ENCODE measurements at regions not wholly inside any gene's neighbourhood (a gene's known extent, or its start where the extent isn't known, plus 50 kb on each side); places are given as distances from the start of the nearest gene placed in this dataset.

DNA sequence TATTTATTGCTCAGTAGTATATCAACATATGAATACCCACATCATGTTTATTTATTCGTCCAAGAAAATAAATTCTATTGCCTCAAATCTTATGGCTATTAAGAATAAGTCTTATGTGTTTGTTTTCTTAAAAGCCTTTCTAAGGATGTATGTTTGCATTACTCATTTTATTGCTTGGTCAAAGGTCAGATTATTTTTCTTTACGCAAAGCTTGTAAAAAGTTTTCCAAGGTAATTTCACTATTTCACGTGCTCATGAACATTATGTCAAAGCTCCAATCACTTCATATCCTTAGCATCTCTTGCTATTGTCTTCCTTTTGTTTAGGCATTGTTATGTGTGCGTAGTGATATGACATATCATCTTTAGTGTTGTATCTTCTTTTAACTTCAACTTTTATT is 258.5 kb upstream of the FSTL5 start:
- ChIA-PET CTCF (ENCODE audit: partially characterized antibody) (no interaction called here), POLR2A (ENCODE audit: partially characterized antibody) (no interaction called here)
- H3K4me3 ChIP-seq (ENCODE audit: extremely low read depth in 1 of 4, insufficient read depth in 2 of 4, low read depth in 3 of 4, low read length in 4 of 4) = no peak overlapping the region
- no peaks in the 10 kb centered on the region for H4K20me1 ChIP-seq (replicated peaks in 1 of 2; ENCODE audit: control insufficient read depth in 1 of 2, insufficient read depth in 2 of 2, low read length in 2 of 2)
- no peak overlapping the region for H2BK20ac ChIP-seq (ENCODE audit: low read length)
- no peaks in the 10 kb centered on the region for H3K23me2 ChIP-seq (ENCODE audit: low read depth, low read length)
- H3K27me3 ChIP-seq (replicated peaks in 1 of 4; ENCODE audit: control insufficient read depth in 3 of 4, extremely low read depth in 1 of 4, insufficient read depth in 3 of 4, low read length in 3 of 4) = no peaks in the 10 kb centered on the region
- no peaks in the 10 kb centered on the region for H3K9me3 ChIP-seq (ENCODE audit: insufficient read depth in 2 of 2, low read depth in 1 of 2, low read length in 1 of 2)
- H3K4me1 ChIP-seq (replicated peaks in 1 of 4; ENCODE audit: control insufficient read depth in 3 of 4, insufficient read depth in 4 of 4, low read length in 3 of 4) = no peaks in the 10 kb centered on the region
- no peak overlapping the region for H3K56ac ChIP-seq (replicated peaks; ENCODE audit: insufficient read length, low read depth, low read length)
- H3K18ac ChIP-seq (ENCODE audit: extremely low read depth, low read length) = no peak overlapping the region
- no peaks in the 10 kb centered on the region for H3K36me3 ChIP-seq (ENCODE audit: control insufficient read depth in 2 of 4, insufficient read depth in 4 of 4, low read length in 3 of 4)
- no peak overlapping the region for H2BK120ac ChIP-seq (replicated peaks; ENCODE audit: low read depth, low read length)
- no peak overlapping the region for H3K9ac ChIP-seq (replicated peaks in 1 of 4; ENCODE audit: extremely low read depth in 1 of 4, low read depth in 3 of 4, low read length in 3 of 4)
- H3K14ac ChIP-seq (ENCODE audit: insufficient read length) = no peak overlapping the region
- no peak overlapping the region for H3K27ac ChIP-seq (ENCODE audit: low read depth, low read length)
- H3K4ac ChIP-seq (replicated peaks; ENCODE audit: insufficient read length, low read depth, low read length) = no peak overlapping the region
- no peak for FAIRE-seq
- H3K79me2 ChIP-seq (ENCODE audit: control insufficient read depth in 1 of 2, insufficient read depth in 2 of 2, low read length in 2 of 2) = no peaks in the 10 kb centered on the region
- H4K91ac ChIP-seq (replicated peaks; ENCODE audit: insufficient read length, low read length) = no peak overlapping the region
- H3K79me1 ChIP-seq (ENCODE audit: low read depth, low read length) = no peaks in the 10 kb centered on the region
- H2BK12ac ChIP-seq (ENCODE audit: low read depth, low read length) = no peak overlapping the region
- H2AFZ ChIP-seq (ENCODE audit: low read length) = no peak overlapping the region
- no peak overlapping the region for H4K8ac ChIP-seq (ENCODE audit: extremely low read depth, insufficient read depth, low read length)
- H2AK5ac ChIP-seq (ENCODE audit: low read depth, low read length) = no peak overlapping the region
- WGBS, 2 experiments (ENCODE audit: extremely low coverage in 1 of 2, insufficient coverage in 1 of 2, insufficient read length in 1 of 2, insufficient replicate concordance in 2 of 2, low coverage in 1 of 2, low lambda C conversion rate in 2 of 2, missing lambda C conversion rate in 1 of 2) = 92% methylated on average over 4 of the region's 4 CpGs; no CpG with 5 or more reads in 1 of the 2 experiments
- no peak overlapping the region for H2BK15ac ChIP-seq (ENCODE audit: low read length)
- H4K5ac ChIP-seq (ENCODE audit: insufficient read length, low read depth, low read length) = no peak overlapping the region
- no peak overlapping the region for H3K23ac ChIP-seq (ENCODE audit: insufficient read length)
- no peak for DNase-seq (ENCODE audit: low read depth in 1 of 2, low spot score in 2 of 2)
- no peak overlapping the region for H2BK5ac ChIP-seq (ENCODE audit: low read depth, low read length)
- no peak overlapping the region for H3K4me2 ChIP-seq (ENCODE audit: insufficient read depth in 1 of 2, low read depth in 2 of 2, low read length in 2 of 2)
- TF ChIP-seq ASH2L (IDR thresholded peaks at IDR 0.05; ENCODE audit: low read length) (no peak), KDM4A (IDR thresholded peaks at IDR 0.05; ENCODE audit: low read depth, low read length, severe bottlenecking) (no peak), EZH2 (IDR thresholded peaks at IDR 0.05; ENCODE audit: low read depth, low read length, severe bottlenecking) (no peak), SP2 (IDR thresholded peaks at IDR 0.05; ENCODE audit: low read length) (no peak), PHF8 (conservative IDR thresholded peaks at IDR 0.05; ENCODE audit: low read depth, low read length) (no peak), EP300 (IDR thresholded peaks at IDR 0.05; ENCODE audit: borderline replicate concordance in 1 of 2, low read depth in 2 of 2, low read length in 2 of 2) (no peak), SIRT6 (IDR thresholded peaks at IDR 0.05; ENCODE audit: low read length) (no peak), SUZ12 (IDR thresholded peaks at IDR 0.05; ENCODE audit: low read length) (no peak)
- TF ChIP-seq, protein P1, sequence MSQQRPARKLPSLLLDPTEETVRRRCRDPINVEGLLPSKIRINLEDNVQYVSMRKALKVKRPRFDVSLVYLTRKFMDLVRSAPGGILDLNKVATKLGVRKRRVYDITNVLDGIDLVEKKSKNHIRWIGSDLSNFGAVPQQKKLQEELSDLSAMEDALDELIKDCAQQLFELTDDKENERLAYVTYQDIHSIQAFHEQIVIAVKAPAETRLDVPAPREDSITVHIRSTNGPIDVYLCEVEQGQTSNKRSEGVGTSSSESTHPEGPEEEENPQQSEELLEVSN (IDR thresholded peaks at IDR 0.05) = no peak
- TF ChIP-seq, protein P2, sequence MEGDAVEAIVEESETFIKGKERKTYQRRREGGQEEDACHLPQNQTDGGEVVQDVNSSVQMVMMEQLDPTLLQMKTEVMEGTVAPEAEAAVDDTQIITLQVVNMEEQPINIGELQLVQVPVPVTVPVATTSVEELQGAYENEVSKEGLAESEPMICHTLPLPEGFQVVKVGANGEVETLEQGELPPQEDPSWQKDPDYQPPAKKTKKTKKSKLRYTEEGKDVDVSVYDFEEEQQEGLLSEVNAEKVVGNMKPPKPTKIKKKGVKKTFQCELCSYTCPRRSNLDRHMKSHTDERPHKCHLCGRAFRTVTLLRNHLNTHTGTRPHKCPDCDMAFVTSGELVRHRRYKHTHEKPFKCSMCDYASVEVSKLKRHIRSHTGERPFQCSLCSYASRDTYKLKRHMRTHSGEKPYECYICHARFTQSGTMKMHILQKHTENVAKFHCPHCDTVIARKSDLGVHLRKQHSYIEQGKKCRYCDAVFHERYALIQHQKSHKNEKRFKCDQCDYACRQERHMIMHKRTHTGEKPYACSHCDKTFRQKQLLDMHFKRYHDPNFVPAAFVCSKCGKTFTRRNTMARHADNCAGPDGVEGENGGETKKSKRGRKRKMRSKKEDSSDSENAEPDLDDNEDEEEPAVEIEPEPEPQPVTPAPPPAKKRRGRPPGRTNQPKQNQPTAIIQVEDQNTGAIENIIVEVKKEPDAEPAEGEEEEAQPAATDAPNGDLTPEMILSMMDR (IDR thresholded peaks at IDR 0.05; ENCODE audit: control extremely low read depth in 1 of 3, insufficient read depth in 1 of 3, low read depth in 1 of 3, low read length in 3 of 3) = no peak
- TF ChIP-seq, protein P3, sequence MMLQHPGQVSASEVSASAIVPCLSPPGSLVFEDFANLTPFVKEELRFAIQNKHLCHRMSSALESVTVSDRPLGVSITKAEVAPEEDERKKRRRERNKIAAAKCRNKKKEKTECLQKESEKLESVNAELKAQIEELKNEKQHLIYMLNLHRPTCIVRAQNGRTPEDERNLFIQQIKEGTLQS (IDR thresholded peaks at IDR 0.05; ENCODE audit: insufficient read depth, low read depth, low read length) = no peak

Measured in H1 (cell line).